ENCODE measurements at regions not wholly inside any gene's neighbourhood (a gene's known extent, or its start where the extent isn't known, plus 50 kb on each side); places are given as distances from the start of the nearest gene placed in this dataset.

GRCh38 chr2:152280780-152281179 lies 54.2 kb upstream of the FMNL2 start:
- TF ChIP-seq CTCF (IDR thresholded peaks at IDR 0.05) (no peak), MXI1 (IDR thresholded peaks at IDR 0.05; ENCODE audit: low read depth, low read length) (no peak), SIN3A (IDR thresholded peaks at IDR 0.05; ENCODE audit: borderline replicate concordance, low read depth, low read length) (no peak), SMC3 (IDR thresholded peaks at IDR 0.05; ENCODE audit: low read depth, low read length) (no peak), ZBTB33 (IDR thresholded peaks at IDR 0.05; ENCODE audit: borderline replicate concordance, low read depth) (no peak), YY1 (IDR thresholded peaks at IDR 0.05; ENCODE audit: low read depth) (no peak), MAX (IDR thresholded peaks at IDR 0.05; ENCODE audit: low read depth) (no peak), TAF1 (IDR thresholded peaks at IDR 0.05; ENCODE audit: borderline replicate concordance, low read depth, low read length) (no peak), EZH2phosphoT487 (IDR thresholded peaks at IDR 0.05; ENCODE audit: borderline replicate concordance, low read depth) (no peak), REST (IDR thresholded peaks at IDR 0.05; ENCODE audit: low read depth, low read length) (no peak), CHD2 (IDR thresholded peaks at IDR 0.05; ENCODE audit: low read length, partially characterized antibody) (no peak), NFIC (IDR thresholded peaks at IDR 0.05; ENCODE audit: borderline replicate concordance) (no peak)
